Activated CD4-positive, CD25-positive, alpha-beta regulatory T cell treated with anti-CD3 and anti-CD28 coated beads, Interleukin-2, amount 50 U/mL, for 24 hours (primary cell): ENCODE measurements at regions not wholly inside any gene's neighbourhood (a gene's known extent, or its start where the extent isn't known, plus 50 kb on each side); places are given as distances from the start of the nearest gene placed in this dataset.
"Not testable (repeated sequence)": the region's sequence is repeated elsewhere in the genome, so short reads cannot be mapped to it uniquely, and the experiment has no call there.

Experiments used
- ATAC-seq, 2 donors: fragments of 150-1000 bp; cut with Tn5 transposase; one replicate each; pipeline ENCODE4 v1.10.0; 2021; ENCODE audit warnings: mild to moderate bottlenecking in 1 of 2, moderate library complexity in 1 of 2

DNA sequence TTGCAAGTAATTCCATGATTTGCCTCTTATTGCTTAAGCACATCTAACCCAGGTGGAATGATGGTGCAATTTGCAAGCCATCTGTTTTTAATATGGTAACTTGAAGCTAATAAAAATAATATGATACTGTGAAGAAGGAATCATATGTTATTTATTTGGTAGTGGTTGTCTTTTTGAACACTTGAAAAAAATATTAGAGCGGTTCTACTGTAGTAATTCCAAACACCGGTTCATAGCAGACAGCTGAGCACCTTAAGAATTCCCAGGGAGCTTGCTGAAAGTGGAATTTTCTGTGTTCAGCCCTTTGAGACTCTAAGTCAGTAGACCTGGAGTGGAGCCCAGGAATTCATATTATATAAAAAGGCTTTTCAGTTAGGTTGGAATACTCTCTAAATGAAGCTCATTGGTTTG lies 687.4 kb downstream of the EDEM1 start:
- no peak for ATAC-seq

- ATAC-seq, result no peak
Measured at GRCh38 chr3:5888851-5889250, 701.3 kb downstream of the EDEM1 start.

DNA sequence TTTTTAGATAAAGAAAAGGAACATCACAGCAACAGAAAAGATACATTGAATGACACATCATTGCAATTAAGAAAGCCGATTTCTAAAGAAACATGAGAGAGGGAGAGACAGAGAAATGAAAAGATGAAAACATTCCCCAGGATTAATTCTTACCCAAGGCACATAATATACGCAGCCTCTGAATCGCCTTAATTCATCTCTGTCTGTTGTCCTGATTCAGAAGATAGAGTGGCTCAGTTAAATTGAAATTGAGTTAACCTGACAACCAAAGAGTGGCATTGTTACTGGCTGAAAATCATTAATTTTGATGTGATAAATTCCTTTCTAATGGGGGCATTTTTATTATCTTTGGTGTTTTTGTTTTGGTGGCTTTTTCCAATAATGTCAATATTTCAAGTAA lies 701.9 kb downstream of the EDEM1 start:
- ATAC-seq, result no peak

DNA sequence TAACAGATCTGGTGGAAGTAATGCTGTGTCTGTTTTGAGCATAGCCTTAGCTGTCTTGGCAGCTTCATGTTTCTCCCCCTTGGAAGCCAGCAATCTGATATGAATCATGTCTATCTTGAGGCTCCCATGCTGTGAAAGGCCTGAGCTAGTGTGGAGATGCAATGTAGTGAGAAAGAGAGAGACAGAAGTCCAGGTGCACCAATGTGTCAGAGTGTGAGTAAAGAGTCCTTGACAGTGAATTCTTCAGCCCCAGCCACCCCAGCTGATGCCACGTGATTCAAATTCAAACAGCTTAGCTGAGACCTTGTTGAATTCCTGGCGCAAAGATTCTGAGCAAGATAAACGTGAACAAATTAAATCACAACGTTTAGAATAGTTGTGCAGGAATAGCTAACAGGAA lies 704.2 kb downstream of the EDEM1 start:
- ATAC-seq, result no peak

DNA sequence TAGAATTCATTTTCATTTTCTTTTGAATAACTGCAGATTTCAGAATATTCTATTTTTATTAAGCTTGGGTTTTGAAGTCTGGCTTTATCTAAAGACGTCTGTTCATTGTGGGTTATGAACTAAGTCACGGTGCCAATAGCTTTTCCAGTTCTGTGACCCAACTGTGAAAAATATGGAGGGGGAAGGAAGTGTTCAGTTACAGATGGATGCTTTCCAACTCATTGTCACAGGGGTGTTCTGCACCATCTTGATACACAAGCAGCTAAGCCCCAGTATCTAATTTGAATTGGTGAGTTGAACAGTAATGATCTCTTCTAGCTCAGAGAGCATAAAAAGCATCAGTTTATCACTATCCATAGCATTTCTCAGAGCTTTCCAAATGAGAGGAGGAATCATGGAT lies 710.6 kb downstream of the EDEM1 start:
- ATAC-seq, result no peak

- ATAC-seq, result no peak
Measured at GRCh38 chr3:5899014-5899761, 711.7 kb downstream of the EDEM1 start.

DNA sequence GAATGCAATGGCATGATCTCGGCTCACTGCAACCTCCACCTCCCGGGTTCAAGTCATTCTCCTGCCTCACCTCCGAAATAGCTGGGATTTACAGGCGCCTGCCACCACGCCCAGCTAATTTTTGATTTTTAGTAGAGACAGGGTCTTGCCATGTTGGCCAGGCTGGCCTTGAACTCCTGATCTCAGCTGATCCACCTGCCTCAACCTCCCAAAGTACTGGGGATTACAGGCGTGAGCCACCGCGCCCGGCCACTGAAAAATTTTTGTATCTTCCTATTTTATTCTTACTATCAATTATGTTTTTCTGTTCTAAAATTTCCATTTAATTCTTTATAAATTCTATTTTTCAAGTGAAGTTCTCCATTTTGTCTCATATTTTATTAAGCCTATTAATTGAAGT lies 730.4 kb downstream of the EDEM1 start:
- no peak for ATAC-seq

GRCh38 chr3:5918626-5919025 lies 731.1 kb downstream of the EDEM1 start:
- ATAC-seq, result no peak

- ATAC-seq, result no peak
Measured at GRCh38 chr3:5929027-5929426, 741.5 kb downstream of the EDEM1 start.

GRCh38 chr3:5944061-5944460 lies 756.6 kb downstream of the EDEM1 start:
- not testable (repeated sequence) for ATAC-seq

DNA sequence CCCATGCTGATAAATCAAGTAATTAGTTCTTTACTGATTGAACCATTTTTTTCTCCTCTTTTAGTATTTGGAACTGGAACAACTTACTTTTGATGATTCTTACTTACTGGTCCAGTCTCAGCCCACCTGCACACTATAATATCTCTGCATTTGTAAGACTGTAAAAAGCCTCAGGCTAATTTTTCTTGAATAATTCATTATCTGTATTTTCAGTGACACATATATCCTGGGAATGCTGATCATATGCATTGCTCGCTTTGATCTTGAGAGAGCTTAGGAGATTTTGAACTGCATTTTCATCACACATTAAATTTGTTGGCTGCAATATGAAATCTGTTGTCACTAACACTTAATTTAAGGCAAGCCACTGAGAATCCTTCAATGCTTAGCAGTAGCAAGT lies 760.6 kb downstream of the EDEM1 start:
- ATAC-seq, result no peak

DNA sequence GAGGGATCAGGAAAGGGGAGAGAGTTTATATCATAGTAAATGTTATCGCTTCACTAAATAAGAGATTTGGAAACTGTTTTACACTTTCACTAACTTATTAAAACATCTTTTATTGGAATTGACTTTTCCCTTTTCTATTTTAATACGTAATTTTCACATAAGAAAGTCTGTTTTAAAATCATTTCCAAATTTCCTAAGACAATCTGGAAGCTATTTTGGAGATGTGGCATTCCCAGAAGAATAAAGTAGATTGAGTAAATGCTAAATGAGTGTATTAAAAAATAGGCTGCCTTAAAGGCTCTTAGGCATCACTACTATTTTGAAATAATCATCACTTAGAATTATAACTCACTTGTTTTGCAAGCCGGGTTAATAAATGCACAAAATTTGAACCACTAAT lies 763.5 kb downstream of the EDEM1 start:
- ATAC-seq, result no peak

DNA sequence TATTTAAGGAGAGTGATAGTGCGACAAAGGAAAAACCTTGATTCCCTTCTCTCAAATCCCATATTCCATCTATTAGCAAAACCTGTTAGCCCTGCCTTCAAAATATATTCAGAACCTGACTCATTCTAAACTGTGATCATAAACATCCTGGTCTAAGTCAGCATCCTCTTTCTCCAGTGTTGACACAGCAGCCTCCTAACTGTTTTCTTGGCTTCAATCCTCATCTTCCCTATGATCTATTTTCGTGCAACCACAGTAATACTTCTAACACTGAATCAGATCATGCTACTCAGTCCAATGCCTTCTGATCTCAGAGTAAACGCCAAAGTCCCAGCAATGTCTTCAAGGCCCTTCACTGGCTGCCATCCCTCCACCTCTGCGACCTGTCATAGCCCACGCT lies 785.1 kb downstream of the EDEM1 start:
- no peak for ATAC-seq

DNA sequence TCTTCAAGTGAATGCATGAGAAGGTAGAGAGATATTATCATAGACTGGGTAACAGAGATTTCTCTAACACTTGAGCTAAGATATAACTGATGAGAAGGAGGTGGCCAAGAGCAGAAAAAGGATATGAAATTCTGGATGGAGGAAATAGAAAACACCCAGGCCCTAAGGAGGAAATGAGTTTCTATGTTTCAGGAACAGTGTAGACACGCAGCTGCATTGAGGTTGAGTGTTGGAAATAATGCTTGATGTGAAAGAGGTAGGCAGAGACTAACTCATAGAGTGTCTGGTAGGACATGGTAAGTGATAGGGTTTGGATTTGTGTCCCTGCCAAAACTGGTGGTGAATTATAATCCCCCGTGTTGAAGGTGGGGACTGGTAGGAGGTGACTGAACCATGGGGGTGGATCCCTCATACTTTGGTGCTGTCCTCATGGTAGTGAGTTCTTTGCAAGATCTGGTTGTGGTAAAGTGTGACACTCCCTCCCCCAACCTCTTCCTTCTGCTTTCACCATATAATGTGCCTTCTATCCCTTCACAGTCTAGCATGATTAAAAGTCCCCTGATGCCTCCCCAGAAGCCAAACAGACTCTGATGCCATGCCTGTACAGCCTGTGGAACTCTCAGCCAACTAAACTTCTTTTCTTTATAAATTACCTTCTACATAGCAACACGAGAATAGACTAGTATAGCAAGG lies 787.3 kb downstream of the EDEM1 start:
- ATAC-seq, result no peak

DNA sequence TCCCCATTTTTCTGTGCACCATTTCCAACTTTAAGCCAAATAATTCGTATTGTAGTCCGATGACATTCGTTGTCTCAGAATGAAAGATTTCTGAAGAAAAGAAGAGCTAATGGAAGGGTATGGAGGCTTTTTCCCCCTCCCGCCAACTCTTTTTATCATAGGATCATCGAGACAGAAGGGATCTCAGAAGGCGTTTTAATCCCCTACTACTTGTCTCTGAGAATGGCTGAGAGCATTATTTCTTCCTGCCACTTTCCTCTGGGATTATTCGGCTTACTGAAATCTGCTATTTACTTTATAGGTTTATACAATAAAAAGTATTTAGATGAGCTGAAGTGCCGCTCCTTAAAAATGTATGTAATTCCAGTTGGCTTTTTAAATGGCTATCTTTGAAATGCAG lies 789.8 kb downstream of the EDEM1 start:
- no peak for ATAC-seq

GRCh38 chr3:5980475-5980874 lies 793.0 kb downstream of the EDEM1 start:
- no peak for ATAC-seq

GRCh38 chr3:5994651-5995050 lies 807.1 kb downstream of the EDEM1 start:
- no peak for ATAC-seq

GRCh38 chr3:6018456-6018855 lies 830.9 kb downstream of the EDEM1 start:
- ATAC-seq, result no peak

GRCh38 chr3:6022621-6023020 lies 835.1 kb downstream of the EDEM1 start:
- ATAC-seq, result no peak

DNA sequence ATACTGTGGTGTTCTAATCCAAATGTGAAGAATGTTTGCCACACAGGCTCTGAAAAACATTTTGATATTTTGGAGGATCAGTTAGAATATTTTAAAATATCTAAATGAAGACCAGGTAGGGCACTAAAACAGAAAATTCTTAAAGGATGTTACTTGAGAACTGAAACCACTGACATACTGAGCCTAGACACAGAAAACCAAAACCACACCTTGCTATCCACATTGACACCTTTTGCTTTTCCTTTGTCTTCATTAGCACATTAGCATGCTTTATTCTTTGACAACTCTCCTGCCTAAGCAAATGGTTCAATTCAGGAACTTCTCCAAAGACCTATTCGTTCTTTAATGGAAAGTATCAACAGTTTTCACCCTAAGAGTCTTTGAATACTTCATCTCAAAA lies 835.9 kb upstream of the GRM7 start:
- ATAC-seq, result no peak

DNA sequence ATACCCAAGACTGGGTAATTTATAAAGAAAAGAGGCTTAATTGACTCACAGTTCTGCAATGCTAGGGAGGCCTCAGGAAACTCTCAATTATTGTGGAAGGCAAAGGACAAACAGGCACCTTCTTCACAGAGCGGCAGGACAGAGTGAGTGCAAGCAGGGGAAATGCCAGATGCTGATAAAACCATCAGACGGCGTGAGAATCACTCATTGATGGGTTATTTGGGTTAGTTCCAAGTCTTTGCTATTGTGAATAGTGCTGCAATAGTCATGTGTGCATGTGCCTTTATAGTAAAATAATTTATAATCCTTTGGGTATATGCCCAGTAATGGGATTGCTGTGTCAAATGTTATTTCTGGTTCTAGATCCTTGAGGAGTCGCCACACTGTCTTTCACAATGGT lies 830.3 kb upstream of the GRM7 start:
- ATAC-seq, result not testable (repeated sequence)

DNA sequence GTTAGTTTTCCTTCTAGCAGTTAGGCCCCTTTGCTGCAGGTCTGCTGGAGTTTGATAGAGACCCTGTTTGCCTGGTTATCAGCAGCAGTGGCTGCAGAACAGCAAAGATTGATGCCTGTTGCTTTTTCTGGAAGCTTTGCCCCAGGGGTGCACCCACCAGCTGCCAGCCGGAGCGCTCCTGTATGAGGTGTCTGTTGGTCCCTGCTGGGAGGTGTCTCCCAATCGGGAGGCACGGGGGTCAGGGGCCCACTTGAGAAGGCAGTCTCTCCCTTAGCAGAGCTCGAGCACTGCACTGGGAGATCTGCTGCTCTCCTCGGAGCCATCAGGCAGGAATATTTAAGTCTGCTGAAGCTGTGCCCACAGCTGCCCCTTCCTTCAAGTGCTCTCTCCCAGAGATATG lies 825.3 kb upstream of the GRM7 start:
- ATAC-seq, result no peak

GRCh38 chr3:6039971-6040370 lies 820.9 kb upstream of the GRM7 start:
- no peak for ATAC-seq

DNA sequence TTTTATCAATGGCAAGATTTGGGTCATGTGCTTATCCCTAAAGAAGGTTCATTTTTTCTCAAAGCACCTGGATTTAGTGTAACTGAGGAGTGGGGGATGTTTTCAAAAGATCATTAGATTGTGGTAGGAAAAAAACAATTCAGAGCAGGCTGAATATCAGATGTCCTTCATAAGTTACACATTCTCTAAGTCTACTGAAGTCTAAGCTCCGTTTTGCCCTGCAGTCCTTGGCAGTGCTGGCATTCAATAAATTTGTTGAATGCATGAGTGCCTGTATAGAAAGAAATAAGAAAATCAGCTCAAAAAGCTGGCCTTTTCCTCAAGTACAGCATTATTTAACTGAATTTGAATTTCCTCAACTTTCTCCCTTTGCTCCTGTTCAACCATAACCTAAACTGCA lies 819.0 kb upstream of the GRM7 start:
- no peak for ATAC-seq

- ATAC-seq, result no peak
Measured at GRCh38 chr3:6047016-6047415, 813.9 kb upstream of the GRM7 start.
